SU-DHL-6 (cell line): ENCODE measurements at regions not wholly inside any gene's neighbourhood (a gene's known extent, or its start where the extent isn't known, plus 50 kb on each side); places are given as distances from the start of the nearest gene placed in this dataset.

Experiments used
- H2AFZ ChIP-seq: fragments of 200-600 bp; sonication (generic); 2 replicates; pipeline ENCODE4 v1.6.1; 2014; ENCODE audit warnings: low read depth, mild to moderate bottlenecking, moderate library complexity, mixed read lengths, antibody characterized with exemption, low read length; ENCODE audit not compliant: severe bottlenecking
- H3F3A ChIP-seq: fragments of 200-600 bp; shearing (Covaris generic); 2 replicates; pipeline ENCODE4 v1.6.0; 2016; ENCODE audit warnings: antibody characterized with exemption, mild to moderate bottlenecking; ENCODE audit not compliant: insufficient read depth
- H3K27ac ChIP-seq: fragments of 200-600 bp; sonication (generic); 2 replicates; pipeline ENCODE4 v1.5.1; 2016; ENCODE audit warnings: low read depth, mild to moderate bottlenecking, low read length, moderate library complexity, mixed read lengths
- H3K27me3 ChIP-seq: fragments of 200-600 bp; sonication (generic), shearing (Covaris generic); 2 replicates; pipeline ENCODE4 v1.6.0; 2014; ENCODE audit warnings: mild to moderate bottlenecking, low read length
- H3K36me3 ChIP-seq: fragments of 200-600 bp; sonication (generic); 2 replicates; pipeline ENCODE4 v1.6.1; 2014; ENCODE audit warnings: mild to moderate bottlenecking, low read length, mixed read lengths
- H3K4me2 ChIP-seq: fragments of 300-600, 200-600 bp; shearing (Covaris generic), sonication (generic); 2 replicates; pipeline ENCODE4 v1.6.0; 2014; ENCODE audit warnings: low read length, low read depth, mild to moderate bottlenecking; ENCODE audit not compliant: poor library complexity, severe bottlenecking
- H3K4me3 ChIP-seq: fragments of 200-600 bp; sonication (generic); 2 replicates; pipeline ENCODE4 v1.5.1; 2014; ENCODE audit warnings: antibody characterized with exemption, low read length, mild to moderate bottlenecking, mixed read lengths; ENCODE audit not compliant: insufficient read depth, poor library complexity, severe bottlenecking
- H3K79me2 ChIP-seq: fragments of 200-600 bp; sonication (generic); 2 replicates; pipeline ENCODE4 v1.6.1; 2014; ENCODE audit warnings: mild to moderate bottlenecking, low read length, moderate library complexity; ENCODE audit not compliant: insufficient read depth
- H3K9ac ChIP-seq: fragments of 200-600 bp; sonication (generic); 2 replicates; pipeline ENCODE4 v1.7.0; 2014; ENCODE audit warnings: mild to moderate bottlenecking, low read length
- H3K9me2 ChIP-seq: fragments of 200-600 bp; sonication (generic); replicated peaks from 2 replicates; pipeline ENCODE4 v1.6.1; 2014; ENCODE audit warnings: low read length; ENCODE audit not compliant: insufficient read depth
- H3K9me3 ChIP-seq: fragments of 200-600 bp; sonication (generic); 2 replicates; pipeline ENCODE4 v1.6.1; 2014; ENCODE audit warnings: low read length, mixed read lengths; ENCODE audit not compliant: insufficient read depth
- H4K20me1 ChIP-seq: fragments of 200-600 bp; sonication (generic); 2 replicates; pipeline ENCODE4 v1.6.1; 2014; ENCODE audit warnings: low read depth, mild to moderate bottlenecking, antibody characterized with exemption, low read length, moderate library complexity, mixed read lengths
- CTCF ChIP-seq: fragments of 200-600 bp; sonication (generic); IDR thresholded peaks from one replicate; pipeline ENCODE4 v1.5.1; 2017; ENCODE audit warnings: antibody characterized with exemption, mild to moderate bottlenecking, low read length, moderate library complexity; ENCODE audit not compliant: insufficient read depth, poor library complexity, severe bottlenecking
- EZH2phosphoT487 ChIP-seq: fragments of 200-600 bp; sonication (generic), shearing (Covaris generic); conservative IDR thresholded peaks from 2 replicates; pipeline ENCODE4 v1.6.1; 2018; ENCODE audit warnings: mild to moderate bottlenecking, antibody characterized with exemption, low read length, moderate library complexity, mixed read lengths

DNA sequence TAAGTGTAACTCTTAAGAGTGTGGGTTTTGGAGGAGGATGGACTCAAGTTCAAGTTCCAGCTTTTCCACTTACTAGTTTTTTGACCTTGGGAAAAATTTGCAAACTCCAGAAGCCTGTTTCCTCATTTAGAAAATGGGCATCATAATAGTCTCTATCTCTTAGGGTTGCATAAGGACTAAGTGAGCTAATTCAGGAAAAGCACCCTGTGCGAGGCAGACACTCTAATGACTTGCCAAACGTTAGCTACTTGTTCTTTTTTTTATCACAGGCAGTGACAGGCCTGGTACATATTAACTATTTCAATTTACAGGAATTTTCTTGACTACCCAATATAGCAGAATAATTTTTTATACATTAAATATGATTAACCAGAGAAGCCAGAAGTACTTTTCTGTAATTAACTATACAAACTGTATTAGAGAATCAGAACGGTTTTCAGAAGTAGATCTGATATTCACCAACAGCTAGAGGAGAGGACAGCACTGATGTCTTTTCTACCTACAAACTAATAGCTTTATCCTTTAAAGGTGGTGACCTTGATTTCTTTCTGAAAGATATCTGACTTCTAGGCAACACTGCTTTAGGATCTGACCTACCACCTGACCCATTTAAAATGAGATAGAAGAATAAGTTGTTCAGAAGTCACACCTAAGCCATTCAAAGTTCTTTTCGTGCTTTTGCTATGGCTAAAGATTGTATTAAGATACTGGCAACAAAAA, 139.6 kb upstream of the HAND2 start:
- no peaks in the 10 kb centered on the region for H3K27me3 ChIP-seq
- H4K20me1 ChIP-seq, result no peaks in the 10 kb centered on the region
- no peak overlapping the region for H3K4me2 ChIP-seq
- H3K36me3 ChIP-seq, result no peaks in the 10 kb centered on the region
- H3K9me3 ChIP-seq, result no peaks in the 10 kb centered on the region
- H3F3A ChIP-seq, result no peaks in the 10 kb centered on the region
- H3K79me2 ChIP-seq, result no peaks in the 10 kb centered on the region
- H2AFZ ChIP-seq, result no peak overlapping the region
- TF ChIP-seq CTCF (no peak), EZH2phosphoT487 (no peak)
- H3K4me3 ChIP-seq, result no peak overlapping the region
- no peak overlapping the region for H3K27ac ChIP-seq
- H3K9me2 ChIP-seq, result no peaks in the 10 kb centered on the region
- no peak overlapping the region for H3K9ac ChIP-seq

GRCh38 chr4:173661001-173661400, 131.0 kb upstream of the HAND2 start:
- Histone ChIP-seq H3K27ac (no peak overlapping the region), H3K9me3 (no peaks in the 10 kb centered on the region), H3K27me3 (no peaks in the 10 kb centered on the region), H4K20me1 (no peaks in the 10 kb centered on the region), H3K9me2 (no peaks in the 10 kb centered on the region), H3F3A (no peaks in the 10 kb centered on the region), H3K4me2 (no peak overlapping the region), H3K36me3 (no peaks in the 10 kb centered on the region), H3K79me2 (no peaks in the 10 kb centered on the region), H3K9ac (no peak overlapping the region), H3K4me3 (no peak overlapping the region), H2AFZ (no peak overlapping the region)
- TF ChIP-seq CTCF, result no peak
- no peak for TF ChIP-seq EZH2phosphoT487

DNA sequence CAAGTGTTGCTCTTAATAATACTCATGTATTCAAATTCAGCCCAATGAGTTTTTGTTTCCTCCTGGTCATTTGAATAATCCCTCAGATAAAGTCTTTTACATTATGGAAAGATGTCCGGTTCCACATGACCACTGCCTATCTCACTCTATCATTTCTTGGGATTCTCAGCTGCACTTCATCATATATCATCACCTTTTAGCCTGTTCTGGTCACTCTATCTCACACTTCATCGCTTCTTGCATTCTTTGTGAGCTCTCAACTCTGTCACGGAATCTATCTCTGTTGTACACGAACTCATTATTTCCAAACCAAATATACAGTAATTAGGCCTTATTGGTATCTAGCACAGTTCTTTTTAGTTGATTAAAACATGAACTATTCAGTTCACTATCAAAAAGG, 126.9 kb upstream of the HAND2 start:
- no peak for TF ChIP-seq CTCF
- TF ChIP-seq EZH2phosphoT487, result no peak
- Histone ChIP-seq H3K27me3 (no peaks in the 10 kb centered on the region), H2AFZ (no peak overlapping the region), H3K9me3 (no peaks in the 10 kb centered on the region), H3K4me2 (no peak overlapping the region), H3K27ac (no peak overlapping the region), H3K36me3 (no peaks in the 10 kb centered on the region), H3K9me2 (no peaks in the 10 kb centered on the region), H3K79me2 (no peaks in the 10 kb centered on the region), H3F3A (no peaks in the 10 kb centered on the region), H3K4me3 (no peak overlapping the region), H3K9ac (no peak overlapping the region), H4K20me1 (no peaks in the 10 kb centered on the region)
